CD14-positive monocyte (primary cell): ENCODE measurements at regions not wholly inside any gene's neighbourhood (a gene's known extent, or its start where the extent isn't known, plus 50 kb on each side); places are given as distances from the start of the nearest gene placed in this dataset.
A peak's percentile ranks its signal among the peaks of the same experiment; 100 is the strongest.
"Not testable (repeated sequence)": the region's sequence is repeated elsewhere in the genome, so short reads cannot be mapped to it uniquely, and the experiment has no call there.

ENCODE experiments used
- DNase-seq, 3 donors: peaks; one replicate each; pipeline ENCODE4 v3.0.0-alpha.2; 2011 to 2022
- H2AFZ ChIP-seq: 2 replicates; pipeline ENCODE4 v1.6.0; 2012; ENCODE audit warnings: mild to moderate bottlenecking, low read depth, low read length, inconsistent platforms; ENCODE audit not compliant: insufficient read depth, poor library complexity, severe bottlenecking
- H3K27ac ChIP-seq, 2 donors: 1 replicate in 1 of 2; 2 replicates in 1 of 2; pipeline ENCODE4 v1.5.1; 2012 to 2013; ENCODE audit warnings: low read length in 2 of 2, control low read depth in 1 of 2, inconsistent platforms in 1 of 2, low read depth in 1 of 2, mild to moderate bottlenecking in 1 of 2
- H3K27me3 ChIP-seq, 2 donors: one replicate each; pipeline versions ENCODE4 v1.6.0 to v1.6.1; 2011 to 2013; ENCODE audit warnings: low read length in 2 of 2; ENCODE audit not compliant: control insufficient read depth in 2 of 2, insufficient read depth in 2 of 2
- H3K36me3 ChIP-seq, 2 donors: replicated peaks in 1 of 2; 1 replicate in 1 of 2; 2 replicates in 1 of 2; pipeline versions ENCODE4 v1.5.1 to v1.6.1; 2012 to 2013; ENCODE audit warnings: low read length in 2 of 2, control low read depth in 1 of 2, inconsistent platforms in 1 of 2, mild to moderate bottlenecking in 1 of 2; ENCODE audit not compliant: insufficient read depth in 2 of 2, control insufficient read depth in 1 of 2
- H3K4me1 ChIP-seq, 2 donors: 1 replicate in 1 of 2; 2 replicates in 1 of 2; pipeline versions ENCODE4 v1.5.1 to v1.6.1; 2012 to 2013; ENCODE audit warnings: low read length in 2 of 2, control low read depth in 1 of 2, inconsistent platforms in 1 of 2, mild to moderate bottlenecking in 1 of 2, moderate library complexity in 1 of 2; ENCODE audit not compliant: insufficient read depth in 2 of 2, control insufficient read depth in 1 of 2
- H3K4me2 ChIP-seq: replicated peaks from 2 replicates; pipeline ENCODE3; 2012; ENCODE audit warnings: low read length, moderate library complexity, mild to moderate bottlenecking; ENCODE audit not compliant: poor library complexity, severe bottlenecking; ENCODE audit errors: extremely low read depth
- H3K4me3 ChIP-seq, 3 experiments: fragments of 200-600 bp in 1 of 3; sonication (generic) in 1 of 3; replicated peaks in 1 of 3; 1 replicate in 2 of 3; 2 replicates in 1 of 3; pipeline ENCODE4 v1.5.1; 2011 to 2013; ENCODE audit warnings: low read length in 3 of 3, mild to moderate bottlenecking in 3 of 3, control low read depth in 2 of 3, low read depth in 2 of 3, inconsistent platforms in 1 of 3, moderate library complexity in 1 of 3
- H3K79me2 ChIP-seq: 2 replicates; pipeline ENCODE4 v1.6.0; 2012; ENCODE audit warnings: mild to moderate bottlenecking, control low read depth, inconsistent platforms, low read length, moderate library complexity; ENCODE audit not compliant: insufficient read depth
- H3K9ac ChIP-seq: 2 replicates; pipeline ENCODE4 v1.6.0; 2017; ENCODE audit warnings: low read length, mild to moderate bottlenecking; ENCODE audit not compliant: insufficient read depth, poor library complexity, severe bottlenecking
- H3K9me3 ChIP-seq, 2 donors: replicated peaks in 1 of 2; 1 replicate in 1 of 2; 2 replicates in 1 of 2; pipeline versions ENCODE4 v1.5.1 to v1.6.1; 2012 to 2013; ENCODE audit warnings: low read length in 2 of 2, control low read depth in 1 of 2; ENCODE audit not compliant: control insufficient read depth in 1 of 2, insufficient read depth in 1 of 2
- H4K20me1 ChIP-seq: 2 replicates; pipeline ENCODE4 v1.6.0; 2012; ENCODE audit warnings: mild to moderate bottlenecking, low read length, control low read depth, moderate library complexity; ENCODE audit not compliant: insufficient read depth
- H3K27ac Mint-ChIP-seq, 7 donors: one replicate each; pipeline ENCODE4 v1.8.0; 2020; ENCODE audit warnings: mild to moderate bottlenecking in 7 of 7, mixed read lengths in 7 of 7, moderate library complexity in 6 of 7, inconsistent platforms in 2 of 7
- H3K27me3 Mint-ChIP-seq, 3 donors: one replicate each; pipeline ENCODE4 v1.8.0; 2021 to 2022; ENCODE audit warnings: low read depth in 3 of 3, mild to moderate bottlenecking in 3 of 3, mixed read lengths in 3 of 3, moderate library complexity in 3 of 3, inconsistent platforms in 1 of 3
- H3K36me3 Mint-ChIP-seq, 2 donors: one replicate each; pipeline ENCODE4 v1.8.0; 2020; ENCODE audit warnings: mixed read lengths in 2 of 2, inconsistent platforms in 1 of 2, mild to moderate bottlenecking in 1 of 2
- H3K4me1 Mint-ChIP-seq: one replicate; pipeline ENCODE4 v1.8.0; 2020; ENCODE audit warnings: mild to moderate bottlenecking, mixed read lengths
- H3K4me3 Mint-ChIP-seq, 2 donors: one replicate each; pipeline ENCODE4 v1.8.0; 2020; ENCODE audit warnings: mild to moderate bottlenecking in 2 of 2, mixed read lengths in 2 of 2, moderate library complexity in 1 of 2
- H3K9me3 Mint-ChIP-seq, 7 donors: one replicate each; pipeline ENCODE4 v1.8.0; 2020 to 2022; ENCODE audit warnings: mixed read lengths in 7 of 7, mild to moderate bottlenecking in 6 of 7, moderate library complexity in 6 of 7, inconsistent platforms in 2 of 7
- CTCF ChIP-seq: fragments of 200-600 bp; IDR thresholded peaks from one replicate; pipeline ENCODE4 v1.8.0; 2022; ENCODE audit warnings: antibody characterized with exemption, mild to moderate bottlenecking
- WGBS: methylation state at CpG from one replicate; pipeline ENCODE4 v1.1.5; 2013; ENCODE audit warnings: missing lambda C conversion rate; ENCODE audit not compliant: insufficient coverage; 5-methylcytosine and 5-hydroxymethylcytosine counted together
- intact Hi-C, 2 donors: fragments of 100-400 bp; cut with micrococcal nuclease; formaldehyde crosslinking; loops; one replicate each; pipeline versions ENCODE4 v1.15.0 to v1.15.1; 2023

- H2AFZ ChIP-seq, result no peak overlapping the region
- peak overlapping the region in 1 of 7 donors; percentile 2 for H3K27ac Mint-ChIP-seq
- H3K27me3 ChIP-seq, result no peaks in the 10 kb centered on the region
- no peaks in the 10 kb centered on the region for H3K36me3 Mint-ChIP-seq
- H3K4me2 ChIP-seq, result no peak overlapping the region
- no peak overlapping the region for H3K4me3 Mint-ChIP-seq
- H3K36me3 ChIP-seq, result no peaks in the 10 kb centered on the region
- H3K9ac ChIP-seq, result no peak overlapping the region
- no peaks in the 10 kb centered on the region for H3K79me2 ChIP-seq
- H3K4me3 ChIP-seq, result no peak overlapping the region
- intact Hi-C loops, result no loop called here
- H3K4me1 ChIP-seq, result no peaks in the 10 kb centered on the region
- H3K9me3 Mint-ChIP-seq, result peaks cover 9 to 33% (median 18%) of the 10 kb centered on the region in 7 donors
- no CpG with 5 or more reads among the region's 2 CpGs for WGBS
- H3K27ac ChIP-seq, result no peak overlapping the region
- TF ChIP-seq CTCF, result no peak
- no peaks in the 10 kb centered on the region for H4K20me1 ChIP-seq
- peaks cover 5% of the 10 kb centered on the region for H3K4me1 Mint-ChIP-seq
- H3K9me3 ChIP-seq, result peaks cover 4 to 21% of the 10 kb centered on the region in 2 donors
- no peak for DNase-seq
- peaks cover 0 to 1% (median 0%) of the 10 kb centered on the region in 3 donors for H3K27me3 Mint-ChIP-seq
These were observed 287.0 kb upstream of the SGCG start for GRCh38 chr13:22893777-22894176.

DNA sequence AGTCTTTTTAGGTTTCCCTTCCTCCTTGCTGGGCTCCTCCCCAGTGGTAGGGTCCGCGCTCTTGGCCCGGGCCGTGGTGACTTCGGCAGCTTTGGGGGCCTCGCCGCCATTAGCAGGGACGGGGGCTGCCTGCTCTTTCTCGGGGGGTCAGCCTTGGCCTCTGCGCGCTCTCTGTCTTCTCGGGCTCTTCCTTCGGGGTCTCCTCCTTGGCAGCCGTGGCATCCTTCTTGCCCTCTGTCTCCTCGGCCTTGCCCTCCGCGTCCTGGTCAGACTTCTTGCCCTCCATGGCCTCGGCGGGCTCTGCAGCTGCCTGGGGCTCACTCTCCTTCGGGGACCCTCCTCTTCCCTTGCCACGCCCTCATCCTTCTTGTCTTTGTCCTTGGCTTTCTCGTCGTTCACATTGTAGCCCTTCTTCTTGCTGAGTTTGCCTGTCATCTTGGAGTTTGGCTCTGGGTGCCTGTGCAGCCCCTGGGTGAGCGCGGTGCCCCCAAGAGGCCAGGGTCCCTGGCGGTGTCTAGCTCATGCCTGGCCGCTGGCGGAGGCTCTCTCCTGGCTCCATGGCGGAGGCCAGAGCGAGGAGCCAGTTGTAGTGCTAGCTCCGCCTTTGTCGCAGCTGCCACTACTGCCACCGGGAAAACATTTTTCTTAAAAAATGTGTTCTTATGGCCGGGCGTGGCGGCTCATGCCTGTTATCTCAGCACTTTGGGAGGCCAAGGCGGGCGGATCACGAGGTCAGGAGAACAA, 283.0 kb upstream of the SGCG start:
- Histone ChIP-seq H3K27ac (no peak overlapping the region), H3K79me2 (no peaks in the 10 kb centered on the region), H2AFZ (no peak overlapping the region), H3K4me1 (no peaks in the 10 kb centered on the region), H3K4me3 (no peak overlapping the region), H3K9ac (no peak overlapping the region), H4K20me1 (no peaks in the 10 kb centered on the region), H3K4me2 (no peak overlapping the region), H3K36me3 (no peaks in the 10 kb centered on the region), H3K9me3 (peaks cover 12 to 32% of the 10 kb centered on the region in 2 donors), H3K27me3 (no peaks in the 10 kb centered on the region)
- TF ChIP-seq CTCF, result no peak
- peaks cover 10 to 36% (median 24%) of the 10 kb centered on the region in 7 donors for H3K9me3 Mint-ChIP-seq
- DNase-seq, result no peak
- H3K27me3 Mint-ChIP-seq, result peaks cover 0 to 1% (median 0%) of the 10 kb centered on the region in 3 donors
- intact Hi-C loops, result no loop called here
- no peaks in the 10 kb centered on the region for H3K36me3 Mint-ChIP-seq
- H3K4me1 Mint-ChIP-seq, result peaks cover 5% of the 10 kb centered on the region
- 93% methylated on average over 39 of the region's 39 CpGs for WGBS
- no peak overlapping the region for H3K27ac Mint-ChIP-seq
- H3K4me3 Mint-ChIP-seq, result no peak overlapping the region

- intact Hi-C loops, H3K27me3 Mint-ChIP-seq, H3K4me2 ChIP-seq, H3K4me3 Mint-ChIP-seq, H2AFZ ChIP-seq, H3K4me1 Mint-ChIP-seq, H3K9ac ChIP-seq, H4K20me1 ChIP-seq, H3K36me3 ChIP-seq, DNase-seq, H3K27ac Mint-ChIP-seq, H3K4me1 ChIP-seq, H3K27ac ChIP-seq, H3K4me3 ChIP-seq, H3K27me3 ChIP-seq, H3K79me2 ChIP-seq, H3K36me3 Mint-ChIP-seq: not testable (repeated sequence)
- peaks cover 12 to 37% (median 27%) of the 10 kb centered on the region in 7 donors for H3K9me3 Mint-ChIP-seq
- H3K9me3 ChIP-seq, result peaks cover 12 to 35% of the 10 kb centered on the region in 2 donors
- WGBS, result 93% methylated on average over 21 of the region's 28 CpGs
These were observed 280.3 kb upstream of the SGCG start for GRCh38 chr13:22900416-22900951.
